SH-SY5Y (cell line): ENCODE measurements at regions not wholly inside any gene's neighbourhood (a gene's known extent, or its start where the extent isn't known, plus 50 kb on each side); places are given as distances from the start of the nearest gene placed in this dataset.

Experiments used
- GATA2 ChIP-seq: IDR thresholded peaks from 2 replicates; pipeline ENCODE4 v1.6.1; 2011; ENCODE audit warnings: mild to moderate bottlenecking, low read depth, low read length
- GATA3 ChIP-seq: IDR thresholded peaks from 2 replicates; pipeline ENCODE4 v1.6.1; 2011; ENCODE audit warnings: low read depth, mild to moderate bottlenecking, low read length, moderate library complexity

DNA sequence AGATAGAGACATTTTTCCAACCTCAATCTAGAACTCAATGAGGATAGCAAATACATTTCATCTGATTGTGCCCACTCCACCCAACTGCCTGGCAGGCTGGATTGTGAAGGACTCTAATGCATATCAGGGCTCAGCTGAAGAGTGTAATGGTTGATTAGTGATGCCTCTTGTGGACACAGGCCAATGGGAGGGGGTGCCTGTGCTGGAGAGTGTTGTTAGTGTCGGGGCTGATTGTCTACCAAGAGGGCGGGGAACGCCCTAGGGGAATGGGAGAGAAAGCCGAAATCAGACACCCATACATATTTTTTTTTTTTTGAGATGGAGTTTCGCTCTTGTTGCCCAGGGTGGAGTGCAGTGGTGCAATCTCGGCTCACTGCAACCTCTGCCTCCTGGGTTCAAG, 103.7 kb upstream of the SALL4 start:
- TF ChIP-seq GATA3, result no peak
- no peak for TF ChIP-seq GATA2
